ENCODE measurements at regions not wholly inside any gene's neighbourhood (a gene's known extent, or its start where the extent isn't known, plus 50 kb on each side); places are given as distances from the start of the nearest gene placed in this dataset.

DNA sequence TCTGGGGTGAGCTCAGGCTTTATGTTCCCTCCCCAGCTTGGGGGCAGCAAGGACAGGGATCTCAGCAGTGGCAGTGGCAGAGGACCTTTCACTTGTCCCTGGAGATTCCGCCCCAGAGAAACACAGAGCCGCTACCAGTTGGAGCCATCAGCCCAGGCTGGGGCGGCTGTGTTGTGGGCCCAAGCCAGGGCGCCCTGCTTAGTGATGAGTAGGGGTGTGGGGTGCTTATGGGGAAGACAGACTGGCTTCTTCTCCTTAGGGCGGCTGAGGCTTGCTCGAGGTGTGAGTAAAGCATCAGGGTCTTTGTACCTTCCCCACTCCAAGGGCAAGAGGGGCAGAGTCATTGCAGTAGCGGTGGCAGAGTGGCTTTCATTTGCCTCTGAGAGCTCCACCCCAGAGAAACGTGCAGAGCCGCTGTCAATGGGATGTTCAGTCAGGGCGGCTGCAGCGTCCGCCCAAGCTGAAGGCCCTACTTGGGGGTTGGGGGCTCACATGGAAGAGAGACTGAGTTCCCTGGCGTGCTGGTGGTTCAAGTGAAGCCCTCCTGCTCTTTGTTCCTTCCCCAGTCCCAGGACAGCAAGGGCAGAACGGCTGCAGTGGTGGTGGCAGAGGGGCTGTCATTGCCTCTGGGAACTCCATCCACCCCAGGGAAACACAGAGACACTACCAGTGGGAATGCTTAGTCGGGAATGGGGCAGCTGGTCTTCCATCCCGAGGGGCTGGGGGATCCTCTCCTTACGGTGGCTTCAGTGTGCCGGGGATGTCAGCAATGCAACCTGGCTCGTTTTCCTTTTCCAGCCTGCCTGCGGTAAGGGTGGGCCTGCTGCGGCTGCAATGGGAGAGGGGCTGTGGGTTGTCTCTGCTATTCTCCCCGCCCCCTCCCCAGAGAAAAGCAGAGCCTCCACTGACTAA, 2142.5 kb upstream of the TENM3 start:
- intact Hi-C loops (cut with micrococcal nuclease), result no loop called here

DNA sequence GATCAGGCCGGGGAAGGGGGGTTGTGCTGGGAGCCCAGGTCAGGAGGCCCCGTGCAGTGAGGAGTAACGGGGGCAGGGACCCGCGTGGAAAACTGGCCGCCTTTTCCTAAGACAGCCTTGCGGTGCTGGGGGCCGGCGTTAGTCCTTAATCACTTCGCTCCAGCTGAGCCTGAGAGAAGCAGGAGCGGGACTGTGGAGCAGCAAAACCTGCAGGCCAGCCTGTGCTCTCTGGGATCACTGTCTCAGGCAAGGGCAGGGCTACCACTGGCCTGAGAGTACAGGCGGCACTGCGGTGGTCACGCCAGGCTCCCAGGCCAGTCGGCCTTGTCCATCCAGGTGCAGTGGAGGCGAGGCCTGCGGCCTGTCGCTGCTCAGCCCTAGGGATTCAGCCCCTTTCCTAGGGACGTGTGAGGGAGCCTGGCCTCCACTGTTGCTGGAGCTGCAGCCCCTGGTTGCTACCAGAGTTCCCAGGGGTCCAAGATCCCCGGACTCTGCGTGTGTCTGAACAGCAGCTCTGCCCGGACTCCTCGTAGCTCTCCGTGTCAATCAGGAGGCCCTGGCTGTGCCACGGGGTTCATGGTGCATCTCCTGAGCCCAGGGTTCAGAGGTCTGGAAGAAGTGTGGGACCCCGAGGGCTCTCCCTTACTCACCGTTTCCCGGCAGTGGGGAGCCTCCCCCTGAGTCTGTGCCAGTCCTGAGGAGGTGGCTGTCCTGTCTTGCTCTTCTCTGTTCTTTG, 2141.7 kb upstream of the TENM3 start:
- intact Hi-C loops (cut with micrococcal nuclease), result no loop called here

DNA sequence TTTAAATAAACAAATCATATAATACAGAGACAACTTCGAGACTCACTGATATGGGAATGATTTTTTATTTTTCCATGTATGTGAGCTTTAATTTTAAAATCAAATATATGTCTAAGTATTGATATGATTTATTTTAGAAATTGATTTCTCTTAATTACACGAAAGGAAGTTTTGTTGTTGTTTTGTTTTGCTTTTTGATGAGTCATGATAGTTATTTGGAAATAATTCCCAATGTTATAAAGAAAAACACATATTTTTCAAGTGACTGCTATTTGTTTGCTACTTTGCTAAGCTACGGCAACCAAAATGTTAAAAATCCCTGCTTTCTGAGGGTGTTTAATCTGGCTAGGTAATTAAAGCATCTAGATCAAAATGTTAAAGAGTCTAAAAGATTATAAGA, 2139.4 kb upstream of the TENM3 start:
- intact Hi-C loops (cut with micrococcal nuclease), result no loop called here

DNA sequence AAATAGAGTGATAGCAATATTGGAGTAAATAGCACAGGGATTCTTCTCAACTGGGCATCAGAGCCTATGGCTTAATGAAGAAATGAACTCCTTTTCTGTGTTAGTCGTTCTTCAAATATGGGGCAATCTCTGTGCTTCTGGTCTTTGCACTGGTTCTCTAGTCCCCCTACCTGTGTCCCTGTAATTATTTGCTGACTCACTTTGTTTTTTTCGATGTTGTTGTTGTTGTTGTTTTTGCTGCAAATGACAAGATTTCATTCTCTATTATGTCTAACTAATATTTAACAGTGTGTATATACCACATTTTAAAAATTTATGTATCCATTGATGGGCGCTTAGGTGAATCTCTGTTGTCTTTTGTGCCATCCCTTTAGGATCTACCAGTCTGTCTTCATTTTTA, 2137.8 kb upstream of the TENM3 start:
- intact Hi-C loops (cut with micrococcal nuclease), result no loop called here

DNA sequence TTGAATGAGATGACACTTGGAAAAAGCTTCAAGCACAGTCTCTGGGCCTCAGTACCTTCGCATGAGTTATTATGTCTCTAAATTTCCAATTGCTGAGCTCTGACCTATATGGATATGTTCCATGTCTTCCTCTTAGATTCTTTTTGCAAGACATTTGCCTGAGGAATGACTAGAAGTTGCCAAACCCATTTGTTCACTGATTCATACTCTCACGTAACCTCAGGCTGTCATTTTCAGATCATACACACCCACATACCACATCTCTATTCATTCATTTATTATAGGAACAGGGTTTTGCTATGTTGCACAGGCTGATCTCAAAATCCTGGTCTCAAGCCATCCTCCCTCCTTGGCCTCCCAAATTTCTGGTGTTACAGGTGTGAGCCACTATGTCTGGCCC, 2137.1 kb upstream of the TENM3 start:
- intact Hi-C loops (cut with micrococcal nuclease), result no loop called here

DNA sequence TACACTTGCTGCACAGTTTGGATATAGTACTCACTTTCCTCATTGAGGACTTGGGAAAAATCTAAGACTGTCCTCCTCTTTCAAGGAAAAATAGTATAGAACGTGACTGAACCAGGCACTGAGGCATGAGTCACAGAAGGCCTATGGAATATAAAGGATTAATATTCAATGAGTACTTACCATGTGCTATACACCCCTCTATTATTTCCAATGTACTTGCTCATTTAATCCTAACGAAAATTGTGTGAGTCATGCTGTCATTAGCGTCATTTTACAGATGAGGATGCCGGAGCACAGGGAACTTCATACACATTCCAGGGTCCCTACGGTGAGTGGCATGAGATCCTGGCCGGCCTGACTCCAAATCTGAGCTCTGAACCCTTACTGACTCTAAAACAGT, 2136.2 kb upstream of the TENM3 start:
- intact Hi-C loops (cut with micrococcal nuclease), result no loop called here

DNA sequence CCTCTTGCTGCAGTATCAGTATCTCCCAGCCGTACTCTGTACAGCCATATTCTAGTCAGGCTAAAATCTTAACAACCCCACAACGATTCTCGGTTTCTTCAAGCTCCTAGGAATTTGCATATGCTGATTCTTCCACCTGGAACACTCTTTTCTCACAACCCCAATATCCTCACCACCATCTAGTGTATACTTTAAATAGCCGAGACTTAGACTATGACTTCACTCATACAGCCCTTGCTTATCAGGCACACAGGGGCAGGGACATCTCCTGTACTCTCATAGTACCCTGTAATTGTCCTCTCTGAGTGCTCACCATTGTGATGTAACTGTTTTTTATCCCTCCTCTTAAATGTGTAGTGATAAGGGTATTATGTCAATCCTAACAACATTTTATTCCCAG, 2126.4 kb upstream of the TENM3 start:
- intact Hi-C loops (cut with micrococcal nuclease), result no loop called here

DNA sequence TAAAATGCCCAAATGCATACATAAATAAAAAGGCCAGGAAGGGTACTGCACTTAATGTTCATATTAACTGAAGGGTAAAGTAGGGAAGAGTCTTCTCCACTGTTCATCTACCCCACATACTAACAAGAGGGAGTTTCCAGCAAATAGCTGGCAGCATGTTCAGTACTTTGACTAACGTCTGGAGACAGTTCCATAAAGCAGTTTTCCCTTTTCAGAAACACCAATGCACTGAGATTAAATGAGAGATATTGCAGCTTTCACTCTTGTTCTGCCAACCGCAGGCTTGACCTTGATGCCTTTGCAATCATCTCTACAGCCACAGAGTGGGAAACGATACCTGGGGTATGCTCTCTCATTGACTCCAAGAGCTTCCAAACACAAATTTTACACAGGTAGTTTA, 2123.1 kb upstream of the TENM3 start:
- intact Hi-C loops (cut with micrococcal nuclease), result no loop called here

DNA sequence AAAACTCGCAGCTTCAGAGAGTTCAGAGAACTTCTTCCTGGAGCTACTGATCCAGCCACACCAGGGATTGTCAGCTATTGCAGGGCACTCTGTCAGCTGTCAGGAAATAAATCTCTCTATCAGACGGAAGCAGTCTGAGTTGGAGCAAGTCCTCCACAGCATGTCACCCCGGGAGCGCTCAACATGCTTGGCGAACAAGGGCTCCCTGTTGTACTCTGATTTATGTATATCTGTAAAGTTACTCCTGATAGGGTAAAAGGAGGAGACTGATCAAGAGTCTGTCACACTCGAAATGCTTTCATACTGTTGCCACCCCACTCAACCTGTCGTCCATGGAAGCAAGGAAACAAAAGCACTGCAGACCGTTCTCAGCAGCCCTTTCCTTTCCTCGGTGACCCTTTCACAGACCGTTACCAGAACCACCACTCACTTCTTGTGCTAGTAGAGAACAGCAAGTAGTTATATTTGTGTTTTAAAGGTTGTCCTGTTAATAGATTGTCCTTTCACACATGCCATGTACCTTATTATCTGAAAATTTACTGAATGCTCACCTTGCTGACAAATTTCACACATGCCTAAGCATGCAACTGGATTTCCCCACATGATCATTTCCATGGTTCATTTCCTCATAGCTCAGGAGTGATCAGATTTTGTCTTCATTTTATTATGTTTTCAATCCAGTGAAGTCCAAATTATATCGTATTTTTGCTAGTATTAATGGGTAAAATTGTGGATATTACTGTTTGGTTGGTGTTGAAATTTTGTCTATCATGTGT, 2108.9 kb upstream of the TENM3 start:
- intact Hi-C loops (cut with micrococcal nuclease), result no loop called here

DNA sequence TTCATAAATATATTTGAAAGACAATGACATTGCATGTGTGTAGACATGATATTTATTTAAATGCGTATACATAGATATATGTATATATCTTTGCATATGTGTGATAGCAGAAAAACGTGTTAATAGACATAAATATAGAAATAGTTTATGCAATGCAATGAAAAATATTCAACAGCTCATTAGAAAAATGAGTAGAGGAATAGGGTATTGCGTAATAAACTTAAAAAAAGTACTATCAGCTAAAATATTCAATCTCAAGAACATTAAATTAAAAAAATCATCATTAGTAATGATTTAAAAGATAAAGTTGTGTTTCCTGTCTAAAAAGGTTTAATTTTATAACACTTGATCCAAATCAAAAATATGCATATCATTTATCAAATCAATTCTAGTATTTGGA, 2101.5 kb upstream of the TENM3 start:
- intact Hi-C loops (cut with micrococcal nuclease), result no loop called here

DNA sequence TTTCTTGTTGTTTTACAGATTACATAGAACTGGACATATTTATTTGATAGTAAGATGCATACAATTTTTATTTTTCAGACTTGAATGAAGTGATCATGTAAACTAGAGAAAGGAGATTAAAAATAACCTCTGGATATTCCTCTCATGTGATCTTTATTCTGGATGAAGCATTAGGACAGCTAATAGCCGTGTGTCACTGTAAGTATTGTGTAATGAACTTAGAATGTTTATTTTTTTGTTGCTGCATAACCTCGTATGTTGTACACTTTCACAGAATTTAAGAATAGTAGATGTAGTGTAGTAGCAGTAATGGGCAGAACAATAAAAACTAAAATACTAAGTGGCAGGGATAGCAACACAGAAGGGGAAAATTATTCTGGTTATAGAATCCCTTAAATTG, 2094.5 kb upstream of the TENM3 start:
- intact Hi-C loops (cut with micrococcal nuclease), result no loop called here

DNA sequence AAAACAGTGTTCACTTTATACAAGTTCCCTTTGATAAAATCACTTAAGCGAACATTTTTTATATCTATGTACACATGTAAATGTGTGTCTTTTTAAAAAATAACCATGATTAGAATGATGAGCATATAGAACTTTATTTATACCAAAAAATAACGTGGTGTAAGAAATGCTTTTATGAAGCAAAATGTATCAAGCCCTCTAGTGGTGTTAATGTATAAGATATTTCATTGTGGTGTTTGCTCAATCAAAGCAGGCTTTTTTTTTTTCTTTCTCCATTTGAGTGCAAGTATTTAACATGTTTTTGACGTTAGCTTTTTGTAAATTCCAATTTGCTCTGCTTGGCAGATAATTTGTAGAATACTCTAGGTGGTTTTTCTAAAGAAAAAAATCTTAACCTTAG, 2092.4 kb upstream of the TENM3 start:
- intact Hi-C loops (cut with micrococcal nuclease), result no loop called here

DNA sequence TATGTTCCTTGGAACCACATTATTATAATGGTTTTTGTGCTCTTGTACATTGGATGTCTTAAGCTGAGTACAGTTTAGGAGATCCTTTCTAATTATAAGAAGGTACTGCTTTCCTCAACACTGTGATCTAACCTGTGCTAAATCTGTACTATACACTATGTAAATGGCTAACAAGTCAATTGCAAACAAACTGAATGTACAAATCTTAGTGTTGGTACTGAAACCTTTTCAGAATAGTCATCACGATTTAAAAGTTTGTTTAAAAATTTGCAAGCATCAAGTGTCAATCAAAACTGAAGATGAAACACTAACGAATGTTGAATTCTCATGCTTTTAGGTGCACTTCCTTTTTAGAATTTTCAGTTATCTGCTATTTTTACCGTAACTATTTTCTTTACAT, 2090.4 kb upstream of the TENM3 start:
- intact Hi-C loops (cut with micrococcal nuclease), result no loop called here

DNA sequence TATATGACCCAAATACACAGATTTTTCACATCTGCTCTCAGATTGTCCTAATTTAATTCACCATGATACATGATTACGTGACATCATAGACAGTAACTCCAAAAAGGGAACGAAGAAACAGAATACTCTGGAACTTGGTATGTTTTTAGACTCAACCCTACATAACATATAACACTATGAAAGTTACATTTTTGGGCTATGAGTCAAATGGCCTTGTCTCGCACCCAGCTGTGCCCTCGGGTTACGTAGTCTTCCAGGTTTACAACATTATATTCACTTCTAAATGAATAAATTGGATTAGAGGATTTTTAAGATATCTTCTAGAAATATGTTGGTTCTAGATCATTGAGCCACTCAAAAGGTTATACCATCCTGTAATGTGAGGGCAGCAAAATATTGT, 2089.6 kb upstream of the TENM3 start:
- intact Hi-C loops (cut with micrococcal nuclease), result no loop called here

DNA sequence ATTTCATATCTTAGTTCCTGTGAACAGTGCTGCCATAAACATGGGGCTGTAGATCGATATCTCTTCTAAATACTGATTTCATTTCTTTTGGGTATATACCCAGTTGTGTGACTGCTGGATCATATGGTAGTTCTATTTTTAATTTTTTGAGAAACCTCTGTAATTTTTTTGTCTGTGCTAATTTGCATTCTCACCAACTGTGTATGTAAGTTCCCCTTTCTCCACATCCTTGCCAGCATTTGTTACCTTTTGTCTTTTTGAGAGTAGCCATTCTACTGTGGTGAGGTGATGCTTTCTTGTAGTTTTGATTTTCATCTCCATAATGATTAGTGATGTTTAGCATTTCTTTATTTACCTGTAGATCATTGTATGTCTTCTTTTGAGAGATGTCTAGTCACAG, 2086.5 kb upstream of the TENM3 start:
- intact Hi-C loops (cut with micrococcal nuclease), result no loop called here

DNA sequence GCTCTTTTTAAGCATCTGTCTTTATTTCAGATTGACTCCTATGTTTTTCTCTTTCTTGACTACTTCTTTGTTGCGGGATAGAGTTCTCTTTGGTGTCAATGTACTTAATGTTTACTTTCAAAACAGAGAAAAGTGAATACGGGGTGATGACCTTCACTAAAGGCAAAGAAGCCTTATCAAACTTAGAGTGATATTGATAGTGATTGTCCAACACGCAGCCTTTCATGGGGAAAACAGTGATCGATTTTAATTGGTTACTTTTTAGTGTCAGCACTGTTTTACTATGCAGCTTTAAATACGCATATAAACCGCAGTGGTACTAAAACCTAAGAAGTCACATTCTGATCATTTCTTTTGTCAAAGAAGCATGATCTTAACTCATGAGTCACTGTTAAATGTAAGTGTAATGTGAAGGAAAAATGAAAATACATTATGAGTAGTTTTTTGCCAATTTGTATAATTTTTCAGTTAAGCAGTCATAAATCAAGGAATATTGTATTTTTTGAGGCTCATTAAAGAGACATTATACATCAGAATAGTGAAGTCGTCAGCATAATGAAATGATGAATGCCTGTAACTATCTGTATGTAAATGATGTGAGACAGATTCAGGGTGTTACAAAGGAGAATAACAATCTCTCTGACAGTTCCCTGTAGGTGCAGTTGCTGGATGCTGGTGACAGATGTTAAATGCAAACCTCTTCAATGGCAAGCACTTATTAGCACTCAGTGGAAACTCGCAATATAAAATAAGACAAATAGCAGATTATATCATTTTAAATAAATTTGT, 2082.8 kb upstream of the TENM3 start:
- intact Hi-C loops (cut with micrococcal nuclease), result no loop called here

DNA sequence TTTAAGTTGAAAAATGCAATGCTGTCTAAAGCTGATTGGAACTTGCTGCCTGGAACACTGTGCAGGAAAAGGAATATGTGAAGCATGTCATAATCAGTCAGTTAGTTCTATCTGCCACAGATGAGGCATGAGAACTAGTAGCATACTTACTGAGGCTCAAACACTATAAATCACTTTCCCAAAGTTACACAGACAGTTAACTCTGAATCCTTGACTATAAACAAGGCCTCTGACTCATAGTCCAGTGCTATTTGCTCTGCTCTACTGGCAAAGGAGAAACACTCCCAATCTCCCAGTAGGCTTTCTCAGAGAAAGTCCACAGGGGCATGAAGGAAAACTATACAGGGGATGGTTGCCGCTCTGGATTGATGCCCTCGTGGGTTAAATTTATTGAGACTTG, 2078.4 kb upstream of the TENM3 start:
- intact Hi-C loops (cut with micrococcal nuclease), result no loop called here

DNA sequence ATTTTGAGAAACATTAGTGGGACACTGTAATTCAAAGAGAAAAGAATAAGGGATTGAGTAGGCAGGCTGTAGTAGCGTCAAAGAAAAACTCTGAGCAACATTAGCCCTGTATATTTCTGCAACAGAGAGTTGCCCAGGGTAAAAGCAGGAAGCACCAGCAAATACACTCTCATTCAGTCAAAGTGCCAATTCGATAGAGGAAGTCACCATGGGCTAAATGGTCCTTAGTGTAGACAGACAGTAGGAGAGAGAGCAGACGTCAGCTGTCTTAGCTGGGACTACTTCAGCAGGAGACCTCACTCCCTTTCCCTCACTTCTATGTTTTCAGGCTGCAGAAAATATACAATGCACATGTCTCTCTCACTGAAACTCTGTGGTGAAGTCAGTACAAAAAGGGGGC, 2073.8 kb upstream of the TENM3 start:
- intact Hi-C loops (cut with micrococcal nuclease), result no loop called here

DNA sequence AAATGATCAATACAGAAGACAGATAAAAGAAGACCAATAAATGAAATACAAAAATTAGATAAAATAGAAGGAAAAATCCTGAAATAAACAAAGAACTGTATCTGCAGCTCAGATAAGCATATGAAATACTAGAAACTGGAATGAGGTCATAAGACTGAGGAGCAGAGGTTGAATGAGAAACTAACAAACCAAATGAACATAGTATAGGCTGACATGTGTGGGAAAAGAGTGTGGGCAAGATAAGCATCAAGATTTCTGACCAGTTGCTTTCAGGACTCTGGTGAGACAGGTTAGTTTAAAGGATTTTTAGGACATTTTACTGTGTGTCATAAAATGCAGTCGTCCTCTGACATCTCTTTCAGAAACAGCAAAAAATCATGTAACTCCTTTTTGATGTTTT, 2073.2 kb upstream of the TENM3 start:
- intact Hi-C loops (cut with micrococcal nuclease), result no loop called here

DNA sequence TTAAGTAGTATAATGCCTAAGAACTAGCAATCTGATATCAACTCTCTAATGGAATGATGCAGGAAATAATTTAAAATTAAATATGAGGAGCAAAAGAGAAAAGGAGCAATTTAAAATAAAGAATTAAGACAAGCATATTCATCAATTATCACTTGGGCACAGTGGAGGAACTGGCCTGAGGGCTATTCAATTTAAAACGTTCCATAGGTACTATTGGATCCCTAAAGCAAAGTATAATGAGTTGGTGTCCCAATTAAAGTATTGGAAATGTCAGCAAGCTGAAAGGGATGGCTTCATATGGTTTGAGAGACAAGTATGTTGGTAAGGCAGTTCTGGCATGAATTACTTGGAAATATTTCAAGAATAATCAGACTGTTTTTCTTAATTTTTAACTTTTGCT, 2064.1 kb upstream of the TENM3 start:
- intact Hi-C loops (cut with micrococcal nuclease), result no loop called here

DNA sequence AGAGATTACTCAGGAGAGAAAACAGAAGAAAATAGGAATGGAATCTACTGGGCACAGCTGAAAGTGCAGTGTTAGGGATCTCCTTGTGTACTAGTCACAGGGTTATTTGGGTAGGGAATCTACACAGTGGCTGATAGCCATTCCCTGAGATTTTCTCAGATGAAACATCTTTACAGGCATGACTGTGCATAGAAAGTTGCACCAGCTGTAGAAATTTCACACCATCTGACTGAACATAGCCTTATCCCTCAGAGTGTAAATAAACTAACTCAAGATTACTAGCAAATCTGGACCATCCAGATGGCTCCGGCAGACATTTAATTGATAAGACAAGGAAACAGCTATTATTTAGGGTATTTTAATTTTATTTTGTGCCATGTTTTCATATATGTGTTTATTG, 2053.5 kb upstream of the TENM3 start:
- intact Hi-C loops (cut with micrococcal nuclease), result no loop called here
